Stimulated activated CD8-positive, alpha-beta memory T cell treated with anti-CD3 and anti-CD28 coated beads, Interleukin-15, amount 100 ng/mL, for 4 hours (primary cell): ENCODE measurements at regions not wholly inside any gene's neighbourhood (a gene's known extent, or its start where the extent isn't known, plus 50 kb on each side); places are given as distances from the start of the nearest gene placed in this dataset.
"Not testable (repeated sequence)": the region's sequence is repeated elsewhere in the genome, so short reads cannot be mapped to it uniquely, and the experiment has no call there.

Experiments
- DNase-seq, 2 donors: peaks; one replicate each; pipeline ENCODE4 v3.0.0-alpha.2; 2020; ENCODE audit warnings: low read depth in 2 of 2

GRCh38 chr1:229175297-229175696 lies 95.6 kb upstream of the RAB4A start:
- DNase-seq = not testable (repeated sequence)

GRCh38 chr1:229176457-229176856 lies 94.5 kb upstream of the RAB4A start:
- not testable (repeated sequence) for DNase-seq

- no peak for DNase-seq
Measured at GRCh38 chr1:229180161-229180560, 90.8 kb upstream of the RAB4A start.

GRCh38 chr1:229181419-229181818 lies 89.5 kb upstream of the RAB4A start:
- no peak for DNase-seq

GRCh38 chr1:229183588-229183987 lies 87.3 kb upstream of the RAB4A start:
- DNase-seq = no peak

GRCh38 chr1:229184066-229184465 lies 86.8 kb upstream of the RAB4A start:
- no peak for DNase-seq

GRCh38 chr1:229185963-229186362 lies 84.9 kb upstream of the RAB4A start:
- DNase-seq = no peak

GRCh38 chr1:229186373-229187056 lies 84.4 kb upstream of the RAB4A start:
- DNase-seq = no peak

GRCh38 chr1:229190057-229190575 lies 80.8 kb upstream of the RAB4A start:
- no peak for DNase-seq

GRCh38 chr1:229191066-229191674 lies 79.7 kb upstream of the RAB4A start:
- DNase-seq = no peak

GRCh38 chr1:229192031-229192430 lies 78.9 kb upstream of the RAB4A start:
- DNase-seq = no peak

- DNase-seq = no peak
Measured at GRCh38 chr1:229192853-229193252, 78.1 kb upstream of the RAB4A start.

- no peak for DNase-seq
Measured at GRCh38 chr1:229194096-229194495, 76.8 kb upstream of the RAB4A start.

GRCh38 chr1:229195246-229195645 lies 75.7 kb upstream of the RAB4A start:
- DNase-seq = no peak

GRCh38 chr1:229196404-229197264 lies 74.3 kb upstream of the RAB4A start:
- no peak for DNase-seq

- no peak for DNase-seq
Measured at GRCh38 chr1:229197265-229197585, 73.7 kb upstream of the RAB4A start.

GRCh38 chr1:229199261-229200243 lies 71.4 kb upstream of the RAB4A start:
- DNase-seq = no peak

GRCh38 chr1:229203030-229203751 lies 67.7 kb upstream of the RAB4A start:
- no peak for DNase-seq

- DNase-seq = no peak
Measured at GRCh38 chr1:229203991-229204632, 66.8 kb upstream of the RAB4A start.
